Endothelial cell (in vitro differentiated cells): ENCODE measurements at regions not wholly inside any gene's neighbourhood (a gene's known extent, or its start where the extent isn't known, plus 50 kb on each side); places are given as distances from the start of the nearest gene placed in this dataset.

Experiments used
- DNase-seq: peaks from one replicate; pipeline ENCODE4 v3.0.0; 2021; ENCODE audit warnings: low spot score
- H3K27ac Mint-ChIP-seq: one replicate; pipeline ENCODE4 v1.8.0; 2021; ENCODE audit warnings: mixed read lengths, inconsistent platforms; ENCODE audit not compliant: unreplicated experiment
- H3K27me3 Mint-ChIP-seq: one replicate; pipeline ENCODE4 v1.8.0; 2021; ENCODE audit warnings: mild to moderate bottlenecking, moderate library complexity, mixed read lengths, inconsistent platforms; ENCODE audit not compliant: unreplicated experiment
- H3K36me3 Mint-ChIP-seq: one replicate; pipeline ENCODE4 v1.8.0; 2021; ENCODE audit warnings: mild to moderate bottlenecking, low read depth, mixed read lengths, inconsistent platforms; ENCODE audit not compliant: unreplicated experiment
- H3K4me1 Mint-ChIP-seq: one replicate; pipeline ENCODE4 v1.8.0; 2021; ENCODE audit warnings: mild to moderate bottlenecking, mixed read lengths, inconsistent platforms; ENCODE audit not compliant: unreplicated experiment
- H3K4me3 Mint-ChIP-seq: one replicate; pipeline ENCODE4 v1.8.0; 2021; ENCODE audit warnings: mild to moderate bottlenecking, mixed read lengths, inconsistent platforms; ENCODE audit not compliant: unreplicated experiment
- H3K9me3 Mint-ChIP-seq: one replicate; pipeline ENCODE4 v1.8.0; 2021; ENCODE audit warnings: mixed read lengths, inconsistent platforms; ENCODE audit not compliant: unreplicated experiment
- CTCF ChIP-seq: fragments of 200-600 bp; sonication (generic); IDR thresholded peaks from one replicate; pipeline ENCODE4 v1.5.0; 2021; ENCODE audit warnings: antibody characterized with exemption; ENCODE audit not compliant: unreplicated experiment

GRCh38 chr13:80962173-80962572 lies 621.2 kb upstream of the SPRY2 start:
- Mint-ChIP-seq H3K36me3 (no peaks in the 10 kb centered on the region), H3K27me3 (no peaks in the 10 kb centered on the region), H3K4me1 (peaks cover 6% of the 10 kb centered on the region), H3K9me3 (no peaks in the 10 kb centered on the region), H3K27ac (no peak overlapping the region), H3K4me3 (no peak overlapping the region)
- TF ChIP-seq CTCF = no peak
- DNase-seq = no peak

GRCh38 chr13:80957019-80957655 lies 616.2 kb upstream of the SPRY2 start:
- Mint-ChIP-seq H3K36me3 (no peaks in the 10 kb centered on the region), H3K4me3 (no peak overlapping the region), H3K27me3 (no peaks in the 10 kb centered on the region), H3K4me1 (no peaks in the 10 kb centered on the region), H3K27ac (no peak overlapping the region), H3K9me3 (no peaks in the 10 kb centered on the region)
- DNase-seq = no peak
- TF ChIP-seq CTCF = no peak

GRCh38 chr13:80955501-80955900 lies 614.6 kb upstream of the SPRY2 start:
- H3K4me1 Mint-ChIP-seq = no peaks in the 10 kb centered on the region
- no peaks in the 10 kb centered on the region for H3K9me3 Mint-ChIP-seq
- H3K27ac Mint-ChIP-seq = no peak overlapping the region
- no peak overlapping the region for H3K4me3 Mint-ChIP-seq
- no peaks in the 10 kb centered on the region for H3K36me3 Mint-ChIP-seq
- DNase-seq = no peak
- no peaks in the 10 kb centered on the region for H3K27me3 Mint-ChIP-seq
- TF ChIP-seq CTCF = no peak

GRCh38 chr13:80952158-80952557 lies 611.2 kb upstream of the SPRY2 start:
- no peak for DNase-seq
- H3K27ac Mint-ChIP-seq = no peak overlapping the region

More at GRCh38 chr13:80952158-80952557, 611.2 kb upstream of the SPRY2 start:
- Mint-ChIP-seq H3K9me3 (no peaks in the 10 kb centered on the region), H3K4me1 (no peaks in the 10 kb centered on the region), H3K36me3 (no peaks in the 10 kb centered on the region), H3K4me3 (no peak overlapping the region), H3K27me3 (no peaks in the 10 kb centered on the region)
- TF ChIP-seq CTCF = no peak
